Stimulated activated CD4-positive, alpha-beta T cell treated with anti-CD3 and anti-CD28 coated beads, Interleukin-1b, Interleukin-23, amount 100 ng/mL, for 1 hour (primary cell): ENCODE measurements at regions not wholly inside any gene's neighbourhood (a gene's known extent, or its start where the extent isn't known, plus 50 kb on each side); places are given as distances from the start of the nearest gene placed in this dataset.
"Not testable (repeated sequence)": the region's sequence is repeated elsewhere in the genome, so short reads cannot be mapped to it uniquely, and the experiment has no call there.

Experiments
- DNase-seq, 2 donors: peaks; one replicate each; pipeline ENCODE4 v3.0.0-alpha.2; 2020; ENCODE audit warnings: low read depth in 2 of 2

GRCh38 chr13:104967836-104968630, 1567.4 kb downstream of the EFNB2 start:
- DNase-seq = no peak

DNA sequence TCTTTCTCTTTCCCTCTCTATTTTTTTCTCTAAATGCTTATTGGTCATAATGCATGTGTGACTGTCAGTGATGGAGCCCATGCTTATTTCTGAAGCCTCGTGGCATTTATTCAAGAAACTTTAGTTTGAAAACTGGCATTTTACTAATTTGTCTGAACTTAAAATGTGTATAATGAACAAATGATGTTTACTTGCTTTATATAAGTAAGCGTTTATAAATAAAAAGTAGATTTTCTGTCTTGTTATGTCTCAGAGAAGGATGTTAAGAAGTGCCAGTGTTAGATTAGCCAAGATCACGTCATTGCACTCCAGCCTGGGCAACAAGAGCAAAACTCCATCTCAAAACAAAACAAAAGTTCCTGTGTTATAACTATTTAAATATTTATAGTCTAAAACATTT, 1568.1 kb downstream of the EFNB2 start:
- DNase-seq = no peak

DNA sequence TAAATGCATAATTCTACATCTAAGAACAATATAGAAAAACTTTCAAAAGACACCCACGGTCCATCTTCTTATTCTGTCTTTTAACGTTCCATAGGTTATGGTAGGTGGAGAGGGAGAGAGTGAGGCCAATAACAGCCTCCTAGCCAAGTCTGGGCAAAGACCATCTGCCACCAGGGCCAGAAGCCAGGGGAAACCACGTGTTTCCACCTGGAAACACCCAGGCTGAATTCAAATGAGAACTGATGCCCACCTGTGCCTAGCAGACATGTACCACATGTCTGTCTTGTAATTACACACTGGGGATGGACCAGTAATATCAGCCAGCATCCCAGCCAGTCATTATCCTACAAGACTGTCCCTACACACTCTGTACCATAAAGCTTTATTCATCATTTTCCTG, 1573.1 kb downstream of the EFNB2 start:
- no peak for DNase-seq

DNA sequence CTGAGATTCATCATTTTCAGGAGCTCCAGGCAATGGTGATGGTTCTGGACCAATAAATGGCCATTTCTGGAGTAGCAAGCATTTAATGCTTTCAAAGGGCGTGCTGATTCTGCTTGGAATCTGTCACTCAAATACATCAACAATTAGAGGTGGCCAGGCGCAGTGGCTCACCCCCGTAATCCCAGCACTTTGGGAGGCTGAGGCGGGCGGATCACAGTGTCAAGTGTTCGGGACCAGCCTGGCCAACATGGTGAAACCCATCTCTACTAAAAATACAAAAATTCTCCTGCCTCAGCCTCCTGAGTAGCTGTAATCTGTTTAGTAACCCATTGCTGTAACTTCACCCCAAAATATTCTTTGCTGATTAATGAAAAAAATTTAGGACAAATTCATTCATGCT, 1574.2 kb downstream of the EFNB2 start:
- no peak for DNase-seq

- no peak for DNase-seq
Observed at GRCh38 chr13:104954210-104954609, 1581.3 kb downstream of the EFNB2 start.

- no peak for DNase-seq
Observed at GRCh38 chr13:104953588-104953987, 1581.9 kb downstream of the EFNB2 start.

- no peak for DNase-seq
Observed at GRCh38 chr13:104949840-104950740, 1585.4 kb downstream of the EFNB2 start.

DNA sequence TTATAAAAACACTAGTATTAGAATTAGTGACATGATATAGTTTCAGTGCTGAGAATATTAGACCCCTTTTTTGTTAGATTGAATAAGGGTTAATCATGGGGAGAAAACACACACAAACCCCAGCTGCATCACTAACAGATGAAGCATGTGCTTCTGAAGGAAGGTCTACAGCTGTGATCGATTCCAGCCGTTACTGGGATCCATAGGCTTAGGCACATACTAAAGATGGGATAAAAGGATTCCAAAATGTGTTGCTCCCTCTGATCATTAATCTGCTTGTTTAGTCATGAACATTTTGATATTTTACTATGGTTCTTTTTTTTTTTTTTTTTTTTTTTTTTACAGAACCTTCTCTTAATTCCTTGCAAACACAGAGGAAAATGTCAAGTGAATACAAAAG, 1591.3 kb downstream of the EFNB2 start:
- DNase-seq = no peak

- no peak for DNase-seq
Observed at GRCh38 chr13:104943331-104943730, 1592.1 kb downstream of the EFNB2 start.

DNA sequence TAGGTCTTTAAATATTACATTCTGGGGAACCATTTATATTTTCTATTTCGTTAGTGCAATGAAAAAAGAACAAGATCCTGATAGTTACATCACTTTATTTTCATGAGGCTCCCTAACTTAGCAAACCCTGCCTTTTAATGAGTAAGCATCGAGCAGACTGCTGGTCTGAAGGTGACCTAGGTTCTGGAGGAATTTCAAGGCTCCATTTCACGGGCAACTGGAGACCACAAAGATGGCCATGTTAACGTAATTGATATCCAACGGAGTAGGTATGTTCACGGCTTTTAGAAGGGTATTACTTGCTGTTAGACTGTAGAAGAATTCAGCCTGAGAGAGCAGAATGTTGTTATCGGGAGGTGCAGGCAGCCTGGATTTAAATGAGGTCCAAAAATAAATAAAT, 1597.6 kb downstream of the EFNB2 start:
- DNase-seq = no peak

DNA sequence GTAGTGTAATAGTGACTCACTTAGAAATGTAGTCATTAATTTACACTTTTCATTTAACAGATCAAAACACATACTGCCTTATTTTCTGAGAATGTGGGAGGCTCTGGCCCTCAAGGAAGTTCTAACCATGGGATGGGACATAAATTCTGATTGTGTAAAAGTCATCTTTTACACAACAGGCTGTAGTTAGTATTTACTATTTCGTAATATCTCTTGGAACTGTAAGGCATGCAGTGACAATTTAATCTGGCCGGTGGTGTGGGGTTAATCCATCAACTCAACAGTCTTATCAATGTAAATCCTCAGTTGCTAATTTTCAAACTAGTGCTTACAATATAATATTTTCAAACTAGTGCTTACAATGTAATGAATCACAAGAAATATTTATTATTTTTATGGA, 1599.2 kb downstream of the EFNB2 start:
- DNase-seq = no peak

- DNase-seq = not testable (repeated sequence)
Observed at GRCh38 chr13:104920513-104920912, 1614.9 kb downstream of the EFNB2 start.

DNA sequence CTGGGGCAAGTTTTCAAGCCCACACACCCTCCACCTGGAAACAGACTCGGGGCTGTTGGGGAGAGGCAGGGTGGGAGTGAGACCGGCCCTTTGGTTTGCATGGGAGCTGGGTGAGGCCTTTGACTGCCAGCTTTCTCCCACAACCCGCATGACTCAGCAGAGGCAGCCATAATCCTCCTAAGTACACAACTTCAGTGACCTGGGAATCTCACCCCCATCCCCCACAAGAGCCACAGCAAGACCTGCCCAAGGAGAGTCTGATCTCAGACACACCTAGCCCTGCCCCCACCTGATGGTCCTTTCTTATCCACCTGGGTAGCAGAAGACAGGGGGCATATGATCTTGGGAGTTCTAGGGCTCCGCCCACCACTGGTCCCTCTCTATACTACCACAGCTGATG, 1615.4 kb downstream of the EFNB2 start:
- DNase-seq = no peak

DNA sequence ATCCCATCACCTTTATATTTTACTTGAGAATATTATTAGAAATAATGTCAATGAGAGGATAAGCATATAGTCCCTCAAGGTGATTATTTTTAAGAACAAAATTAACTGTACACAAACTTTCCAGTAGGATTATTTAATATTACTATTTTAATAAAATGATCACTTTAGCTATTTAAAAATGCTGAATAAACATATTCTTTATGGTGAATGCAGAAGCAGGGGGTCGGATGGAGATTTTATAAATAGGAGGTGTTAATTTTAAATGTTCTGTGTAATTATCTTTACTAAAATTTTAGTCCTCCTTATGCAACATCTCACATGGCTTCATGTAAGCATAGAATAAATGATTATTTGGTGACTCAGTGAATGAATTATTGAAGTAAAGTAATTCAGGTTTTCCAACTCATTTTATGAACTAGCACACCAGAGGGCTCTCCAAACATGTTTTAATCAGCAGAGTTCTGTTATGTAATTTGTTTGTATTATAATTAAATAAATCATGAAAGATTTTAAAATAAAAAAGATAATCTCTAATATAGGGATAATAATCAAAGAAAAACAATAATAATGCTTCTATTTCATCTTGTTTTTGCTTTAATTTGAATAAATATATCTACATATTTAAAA, 1635.2 kb downstream of the EFNB2 start:
- no peak for DNase-seq

GRCh38 chr13:104898484-104898883, 1637.0 kb downstream of the EFNB2 start:
- DNase-seq = no peak

GRCh38 chr13:104895521-104895920, 1639.9 kb downstream of the EFNB2 start:
- no peak for DNase-seq

GRCh38 chr13:104875038-104875754, 1660.3 kb downstream of the EFNB2 start:
- DNase-seq = no peak

DNA sequence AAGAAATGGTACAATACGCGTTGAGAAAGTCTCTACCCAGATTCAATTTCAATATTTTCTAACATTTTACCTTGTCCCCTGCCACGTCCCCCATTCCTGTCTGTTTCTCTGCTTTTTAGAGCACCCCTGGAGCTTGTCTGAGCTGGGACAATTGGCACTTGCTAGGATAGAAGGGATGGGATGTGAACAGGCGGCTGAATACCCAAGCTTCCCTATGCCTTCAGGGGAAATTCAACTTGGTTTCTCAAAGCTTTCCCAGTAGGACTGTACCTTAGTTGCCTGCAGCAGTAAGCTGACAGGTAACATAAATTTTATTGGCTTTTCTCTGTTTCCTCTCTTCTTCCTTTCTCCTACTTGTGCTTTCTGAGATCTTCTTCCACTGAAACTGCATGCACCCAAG, 1663.3 kb downstream of the EFNB2 start:
- no peak for DNase-seq

DNA sequence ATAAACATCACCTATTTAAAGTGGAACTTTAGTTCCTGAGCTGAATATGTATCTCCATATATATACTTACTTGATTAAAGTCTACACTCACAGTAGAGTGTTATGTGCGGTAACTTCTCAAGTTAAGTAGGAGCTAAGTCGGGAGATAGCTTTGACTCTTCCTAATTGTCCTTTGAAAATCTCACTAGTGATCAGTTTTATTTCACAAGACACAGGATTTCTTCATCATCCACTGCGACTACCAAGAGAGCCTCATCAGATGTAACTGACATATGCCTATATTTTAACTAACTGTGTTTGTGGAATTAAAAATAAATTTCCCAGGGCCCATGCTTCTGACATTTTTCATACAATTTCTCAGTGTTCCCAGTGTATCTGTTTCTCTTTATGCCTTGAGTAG, 1664.0 kb downstream of the EFNB2 start:
- no peak for DNase-seq

DNA sequence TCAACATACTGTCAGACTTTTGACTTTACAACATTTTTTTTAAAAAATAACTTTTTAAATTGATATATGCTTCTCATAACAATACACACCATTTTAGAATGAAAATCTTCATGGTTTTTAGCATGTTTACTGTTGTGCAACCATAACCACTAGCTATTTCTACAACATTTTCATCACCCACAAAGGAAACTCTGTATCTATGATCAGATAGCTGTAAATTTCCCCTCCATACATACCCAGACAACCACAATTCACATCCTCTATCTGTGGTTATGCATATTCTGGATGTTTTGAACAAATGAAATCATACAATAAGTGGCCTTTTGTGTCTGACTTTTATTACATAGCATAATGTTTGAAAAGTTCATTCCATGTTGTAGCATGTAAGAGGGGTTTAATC, 1666.0 kb downstream of the EFNB2 start:
- DNase-seq = no peak

DNA sequence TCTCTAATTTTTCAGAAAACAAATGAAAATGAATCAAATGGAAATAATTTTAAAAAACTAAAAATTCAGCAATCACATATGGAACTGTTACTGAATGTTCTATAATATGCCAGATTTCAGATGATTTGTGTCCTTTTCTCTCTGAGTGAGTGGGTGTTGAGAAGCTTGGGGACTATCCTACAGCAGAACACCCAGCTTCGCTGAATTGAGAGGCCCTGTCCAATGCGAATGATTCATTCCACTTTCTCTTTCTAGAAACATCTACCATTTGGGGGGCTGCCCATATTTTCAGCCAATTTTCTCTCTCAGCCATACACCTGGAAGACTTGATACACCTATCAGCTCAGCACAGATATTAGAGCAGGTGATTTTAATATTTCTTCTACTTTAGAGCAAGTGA, 1666.7 kb downstream of the EFNB2 start:
- DNase-seq = no peak

DNA sequence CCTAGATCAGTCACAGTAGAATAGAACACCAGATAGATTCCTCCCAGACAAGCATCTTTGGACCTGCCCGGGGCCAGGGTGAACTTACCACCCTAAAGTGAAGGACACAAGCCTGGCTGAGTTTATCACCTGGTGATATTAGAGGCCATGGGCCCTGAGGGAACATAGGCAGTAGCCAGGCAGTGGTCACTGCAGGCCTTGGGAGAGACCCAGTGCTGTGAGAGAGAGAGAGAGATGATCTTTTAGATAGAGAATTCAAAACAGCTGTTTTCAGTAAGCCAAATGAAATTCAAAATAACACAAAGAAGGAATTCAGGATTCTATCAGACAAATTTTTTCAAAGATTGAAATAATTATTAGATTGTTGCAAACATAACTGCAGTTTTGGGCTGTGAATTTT, 1679.9 kb downstream of the EFNB2 start:
- no peak for DNase-seq
